Trophoblast cell (in vitro differentiated cells and primary cell): ENCODE measurements at regions not wholly inside any gene's neighbourhood (a gene's known extent, or its start where the extent isn't known, plus 50 kb on each side); places are given as distances from the start of the nearest gene placed in this dataset.
A peak's percentile ranks its signal among the peaks of the same experiment; 100 is the strongest.

ENCODE experiments used
- DNase-seq, 2 donors: peaks; one replicate each; pipeline ENCODE4 v3.0.0-alpha.2; 2016
- H2AFZ ChIP-seq: 2 replicates; pipeline ENCODE4 v1.6.1; 2013; ENCODE audit warnings: low read length, moderate library complexity, mild to moderate bottlenecking; ENCODE audit not compliant: insufficient read depth, poor library complexity
- H2AK5ac ChIP-seq: 2 replicates; pipeline ENCODE4 v1.6.1; 2013; ENCODE audit warnings: mild to moderate bottlenecking, low read length
- H2BK120ac ChIP-seq: 2 replicates; pipeline ENCODE4 v1.6.1; 2013; ENCODE audit warnings: low read length, mild to moderate bottlenecking, moderate library complexity; ENCODE audit not compliant: insufficient read depth, poor library complexity
- H2BK12ac ChIP-seq: 2 replicates; pipeline ENCODE4 v1.6.1; 2013; ENCODE audit warnings: mild to moderate bottlenecking, low read length, moderate library complexity
- H2BK5ac ChIP-seq: 2 replicates; pipeline ENCODE4 v1.6.1; 2013; ENCODE audit warnings: low read length, low read depth, moderate library complexity, mild to moderate bottlenecking; ENCODE audit not compliant: poor library complexity
- H3K14ac ChIP-seq: 2 replicates; pipeline ENCODE4 v1.6.1; 2013; ENCODE audit warnings: mild to moderate bottlenecking, low read length
- H3K18ac ChIP-seq: 2 replicates; pipeline ENCODE4 v1.6.1; 2013; ENCODE audit warnings: mild to moderate bottlenecking, low read length
- H3K23ac ChIP-seq: 2 replicates; pipeline ENCODE4 v1.6.1; 2013; ENCODE audit warnings: low read length
- H3K27ac ChIP-seq: 2 replicates; pipeline ENCODE4 v1.5.1; 2013; ENCODE audit warnings: low read depth, mild to moderate bottlenecking, inconsistent platforms, low read length, moderate library complexity
- H3K27me3 ChIP-seq: 2 replicates; pipeline ENCODE4 v1.6.1; 2013; ENCODE audit warnings: inconsistent platforms, mild to moderate bottlenecking, low read length, moderate library complexity; ENCODE audit not compliant: insufficient read depth
- H3K36me3 ChIP-seq, 2 experiments: 1 replicate in 1 of 2; 2 replicates in 1 of 2; pipeline ENCODE4 v1.6.1; 2013; ENCODE audit warnings: low read length in 2 of 2, mild to moderate bottlenecking in 2 of 2, moderate library complexity in 1 of 2; ENCODE audit not compliant: insufficient read depth in 2 of 2, control insufficient read depth in 1 of 2
- H3K4ac ChIP-seq: 2 replicates; pipeline ENCODE4 v1.6.1; 2013; ENCODE audit warnings: low read depth, mild to moderate bottlenecking, low read length, moderate library complexity
- H3K4me1 ChIP-seq, 2 experiments: 1 replicate in 1 of 2; 2 replicates in 1 of 2; pipeline ENCODE4 v1.6.1; 2013; ENCODE audit warnings: low read length in 2 of 2, mild to moderate bottlenecking in 2 of 2, moderate library complexity in 1 of 2; ENCODE audit not compliant: insufficient read depth in 2 of 2, control insufficient read depth in 1 of 2
- H3K4me2 ChIP-seq: 2 replicates; pipeline ENCODE4 v1.6.1; 2013; ENCODE audit warnings: inconsistent platforms, mild to moderate bottlenecking, low read length, moderate library complexity
- H3K4me3 ChIP-seq: 2 replicates; pipeline ENCODE4 v1.5.1; 2013; ENCODE audit warnings: mild to moderate bottlenecking, low read depth, low read length, inconsistent platforms
- H3K79me1 ChIP-seq: one replicate; pipeline ENCODE4 v1.6.1; 2013; ENCODE audit warnings: low read length
- H3K79me2 ChIP-seq: 2 replicates; pipeline ENCODE4 v1.6.1; 2013; ENCODE audit warnings: low read length, mild to moderate bottlenecking; ENCODE audit not compliant: control insufficient read depth, insufficient read depth, poor library complexity
- H3K9ac ChIP-seq: 2 replicates; pipeline ENCODE4 v1.6.1; 2013; ENCODE audit warnings: mild to moderate bottlenecking, low read length
- H3K9me3 ChIP-seq: 2 replicates; pipeline ENCODE4 v1.6.1; 2013; ENCODE audit warnings: low read depth, mild to moderate bottlenecking, control low read depth, inconsistent platforms, low read length; ENCODE audit not compliant: insufficient read depth
- H4K12ac ChIP-seq: 2 replicates; pipeline ENCODE4 v1.6.1; 2013; ENCODE audit warnings: low read depth, mild to moderate bottlenecking, low read length, moderate library complexity
- H4K8ac ChIP-seq: 2 replicates; pipeline ENCODE4 v1.6.1; 2013; ENCODE audit warnings: low read depth, mild to moderate bottlenecking, low read length, moderate library complexity
- H4K91ac ChIP-seq: one replicate; pipeline ENCODE4 v1.6.1; 2013; ENCODE audit warnings: low read depth, mild to moderate bottlenecking, low read length, moderate library complexity
- WGBS: extraction: QIAGEN DNeasy Blood & Tissue Kit; methylation state at CpG from one replicate; pipeline ENCODE4 v1.1.7; 2013; ENCODE audit warnings: missing lambda C conversion rate; ENCODE audit not compliant: insufficient read length, insufficient coverage; ENCODE audit errors: extremely low coverage; 5-methylcytosine and 5-hydroxymethylcytosine counted together

- no CpG with 5 or more reads among the region's 7 CpGs for WGBS
- no peaks in the 10 kb centered on the region for H3K36me3 ChIP-seq
Measured at GRCh38 chr14:34219661-34220377, 242.2 kb downstream of the SPTSSA start.

GRCh38 chr14:34218881-34219280 lies 243.2 kb downstream of the SPTSSA start:
- Histone ChIP-seq H3K4me1 (peaks cover 14 to 16% of the 10 kb centered on the region in 2 experiments), H3K4me3 (no peak overlapping the region), H2BK12ac (no peak overlapping the region), H2AFZ (no peak overlapping the region), H2BK120ac (no peak overlapping the region), H4K91ac (no peak overlapping the region), H3K4me2 (no peak overlapping the region), H4K12ac (no peak overlapping the region), H3K14ac (no peak overlapping the region), H3K4ac (no peak overlapping the region), H3K18ac (no peak overlapping the region), H3K27me3 (no peaks in the 10 kb centered on the region), H3K27ac (peak overlapping the region; percentile 84), H3K79me1 (peaks cover 17% of the 10 kb centered on the region), H3K9me3 (no peaks in the 10 kb centered on the region), H4K8ac (no peak overlapping the region), H3K79me2 (peaks cover 2% of the 10 kb centered on the region), H3K36me3 (no peaks in the 10 kb centered on the region), H3K23ac (no peak overlapping the region), H3K9ac (no peak overlapping the region), H2BK5ac (no peak overlapping the region), H2AK5ac (no peak overlapping the region)
- DNase-seq = no peak
- no CpG with 5 or more reads among the region's 2 CpGs for WGBS

More at GRCh38 chr14:34219661-34220377, 242.2 kb downstream of the SPTSSA start:
- Histone ChIP-seq H3K4me2 (peak overlapping the region; percentile 16), H3K79me1 (peaks cover 19% of the 10 kb centered on the region), H3K9ac (no peak overlapping the region), H3K18ac (peak overlapping the region; percentile 41), H3K79me2 (peaks cover 2% of the 10 kb centered on the region), H3K4ac (peak overlapping the region; percentile 3), H3K23ac (no peak overlapping the region), H2AK5ac (peak overlapping the region; percentile 2), H3K27ac (peak overlapping the region; percentile 84), H3K14ac (peak overlapping the region; percentile 82), H2BK5ac (peak overlapping the region; percentile 88), H2AFZ (peak overlapping the region; percentile 62), H3K4me3 (no peak overlapping the region), H2BK120ac (peak overlapping the region; percentile 92), H4K91ac (peak overlapping the region; percentile 72), H4K12ac (no peak overlapping the region), H3K4me1 (peaks cover 14 to 16% of the 10 kb centered on the region in 2 experiments), H2BK12ac (peak overlapping the region; percentile 94), H4K8ac (peak overlapping the region; percentile 31), H3K9me3 (no peaks in the 10 kb centered on the region), H3K27me3 (no peaks in the 10 kb centered on the region)
- peak; percentile 55 to 85 for DNase-seq

GRCh38 chr14:34214961-34215360 lies 247.1 kb downstream of the SPTSSA start:
- no peak overlapping the region for H3K4me2 ChIP-seq
- no peaks in the 10 kb centered on the region for H3K36me3 ChIP-seq
- no peak overlapping the region for H3K18ac ChIP-seq
- WGBS = no CpG with 5 or more reads among the region's 5 CpGs
- peaks cover 3 to 6% of the 10 kb centered on the region in 2 experiments for H3K4me1 ChIP-seq
- H3K27ac ChIP-seq = no peak overlapping the region
- no peaks in the 10 kb centered on the region for H3K9me3 ChIP-seq
- H3K9ac ChIP-seq = no peak overlapping the region
- no peak overlapping the region for H3K23ac ChIP-seq
- H2AK5ac ChIP-seq = no peak overlapping the region
- H3K79me1 ChIP-seq = peaks cover 2% of the 10 kb centered on the region
- H3K14ac ChIP-seq = no peak overlapping the region
- DNase-seq = no peak
- H3K27me3 ChIP-seq = no peaks in the 10 kb centered on the region
- H2BK12ac ChIP-seq = no peak overlapping the region
- no peak overlapping the region for H4K8ac ChIP-seq
- peaks cover 2% of the 10 kb centered on the region for H3K79me2 ChIP-seq
- H4K12ac ChIP-seq = no peak overlapping the region
- no peak overlapping the region for H2BK120ac ChIP-seq
- H3K4me3 ChIP-seq = no peak overlapping the region
- no peak overlapping the region for H4K91ac ChIP-seq
- no peak overlapping the region for H2AFZ ChIP-seq
- no peak overlapping the region for H2BK5ac ChIP-seq
- H3K4ac ChIP-seq = no peak overlapping the region

- no peak overlapping the region for H3K4me3 ChIP-seq
- no peak overlapping the region for H3K4me2 ChIP-seq
- H3K4me1 ChIP-seq = peaks cover 0 to 3% of the 10 kb centered on the region in 2 experiments
- H3K79me2 ChIP-seq = no peaks in the 10 kb centered on the region
- no peak overlapping the region for H2BK5ac ChIP-seq
- H4K12ac ChIP-seq = no peak overlapping the region
- no peak overlapping the region for H3K27ac ChIP-seq
- no peak overlapping the region for H3K23ac ChIP-seq
- H2BK120ac ChIP-seq = no peak overlapping the region
- H3K4ac ChIP-seq = no peak overlapping the region
- H3K36me3 ChIP-seq = no peaks in the 10 kb centered on the region
- no peaks in the 10 kb centered on the region for H3K27me3 ChIP-seq
- no peak overlapping the region for H2AFZ ChIP-seq
- H3K79me1 ChIP-seq = no peaks in the 10 kb centered on the region
- DNase-seq = peak in 1 of 2 donors; percentile 26
- no peak overlapping the region for H2AK5ac ChIP-seq
- H3K14ac ChIP-seq = no peak overlapping the region
- H3K9me3 ChIP-seq = no peaks in the 10 kb centered on the region
- H3K18ac ChIP-seq = no peak overlapping the region
- no peak overlapping the region for H3K9ac ChIP-seq
- H4K91ac ChIP-seq = no peak overlapping the region
- H2BK12ac ChIP-seq = no peak overlapping the region
- no CpG with 5 or more reads among the region's 10 CpGs for WGBS
- no peak overlapping the region for H4K8ac ChIP-seq
Measured at GRCh38 chr14:34213332-34213731, 248.7 kb downstream of the SPTSSA start.
